H1 (cell line): ENCODE measurements at regions not wholly inside any gene's neighbourhood (a gene's known extent, or its start where the extent isn't known, plus 50 kb on each side); places are given as distances from the start of the nearest gene placed in this dataset.

ENCODE experiments used
- CTCF ChIA-PET: fragments of 300-600 bp; sonication (Branson Sonifier 250); formaldehyde crosslinking; loops from one replicate; lab custom pipeline; 2021; ENCODE audit not compliant: partially characterized antibody; lab: Charles Lee
- POLR2A ChIA-PET: fragments of 300-600 bp; sonication (Branson Sonifier 250); formaldehyde crosslinking; loops from one replicate; lab custom pipeline; 2021; ENCODE audit warnings: inconsistent platforms; ENCODE audit not compliant: partially characterized antibody; lab: Charles Lee
- DNase-seq, 2 experiments: peaks; one replicate each; pipeline versions ENCODE4 v3.0.0 to v3.0.0-alpha.2; 2010 to 2022; ENCODE audit warnings: low spot score in 2 of 2, low read depth in 1 of 2, mixed read lengths in 1 of 2
- FAIRE-seq: peaks from 2 replicates; lab custom pipeline; 2011; peaks lifted over from hg19 to GRCh38; lab: Jason Lieb, UNC
- H2AFZ ChIP-seq: 2 replicates; pipeline ENCODE4 v1.8.1; 2012; ENCODE audit warnings: low read length, inconsistent platforms
- H2AK5ac ChIP-seq: 2 replicates; pipeline ENCODE4 v1.6.1; 2013; ENCODE audit warnings: low read depth, low read length
- H2BK120ac ChIP-seq: replicated peaks from 2 replicates; pipeline ENCODE3; 2013; ENCODE audit warnings: low read depth, low read length, inconsistent platforms
- H2BK12ac ChIP-seq: 2 replicates; pipeline ENCODE4 v1.6.1; 2013; ENCODE audit warnings: low read depth, low read length
- H2BK15ac ChIP-seq: 2 replicates; pipeline ENCODE4 v1.6.1; 2013; ENCODE audit warnings: low read length
- H2BK20ac ChIP-seq: 2 replicates; pipeline ENCODE4 v1.6.1; 2013; ENCODE audit warnings: low read length
- H2BK5ac ChIP-seq: 2 replicates; pipeline ENCODE4 v1.6.1; 2013; ENCODE audit warnings: low read depth, low read length
- H3K14ac ChIP-seq: 2 replicates; pipeline ENCODE4 v1.6.1; 2013; ENCODE audit warnings: inconsistent platforms; ENCODE audit not compliant: insufficient read length
- H3K18ac ChIP-seq: 2 replicates; pipeline ENCODE4 v1.6.1; 2013; ENCODE audit warnings: low read length; ENCODE audit errors: extremely low read depth
- H3K23ac ChIP-seq: 2 replicates; pipeline ENCODE4 v1.6.1; 2013; ENCODE audit warnings: inconsistent platforms; ENCODE audit not compliant: insufficient read length
- H3K23me2 ChIP-seq: 2 replicates; pipeline ENCODE4 v1.6.1; 2013; ENCODE audit warnings: low read depth, low read length
- H3K27ac ChIP-seq: 2 replicates; pipeline ENCODE4 v1.6.1; 2011; ENCODE audit warnings: low read depth, low read length, inconsistent platforms
- H3K27me3 ChIP-seq, 4 experiments: replicated peaks in 1 of 4; 1 replicate in 1 of 4; 2 replicates in 3 of 4; pipeline versions ENCODE4 v1.6.1 to v1.8.1; 2011 to 2013; ENCODE audit warnings: low read length in 3 of 4, mild to moderate bottlenecking in 3 of 4, inconsistent platforms in 2 of 4, mixed read lengths in 2 of 4, moderate library complexity in 1 of 4; ENCODE audit not compliant: control insufficient read depth in 3 of 4, insufficient read depth in 3 of 4; ENCODE audit errors: extremely low read depth in 1 of 4
- H3K36me3 ChIP-seq, 4 experiments: 2 replicates each; pipeline versions ENCODE4 v1.6.1 to v1.8.1; 2011 to 2013; ENCODE audit warnings: mild to moderate bottlenecking in 4 of 4, low read length in 3 of 4, moderate library complexity in 2 of 4, control low read depth in 1 of 4, inconsistent platforms in 1 of 4; ENCODE audit not compliant: insufficient read depth in 4 of 4, control insufficient read depth in 2 of 4
- H3K4ac ChIP-seq: replicated peaks from 2 replicates; pipeline ENCODE3; 2013; ENCODE audit warnings: low read length, low read depth, mixed read lengths, inconsistent platforms; ENCODE audit not compliant: insufficient read length
- H3K4me1 ChIP-seq, 4 experiments: replicated peaks in 1 of 4; 1 replicate in 1 of 4; 2 replicates in 3 of 4; pipeline versions ENCODE4 v1.6.1 to v1.8.1; 2011 to 2013; ENCODE audit warnings: low read length in 3 of 4, inconsistent platforms in 2 of 4, mixed read lengths in 1 of 4; ENCODE audit not compliant: insufficient read depth in 4 of 4, control insufficient read depth in 3 of 4
- H3K4me2 ChIP-seq, 2 experiments: 2 replicates each; pipeline versions ENCODE4 v1.6.1 to v1.8.1; 2011 to 2013; ENCODE audit warnings: low read depth in 2 of 2, low read length in 2 of 2, control low read depth in 1 of 2, inconsistent platforms in 1 of 2, mild to moderate bottlenecking in 1 of 2; ENCODE audit not compliant: insufficient read depth in 1 of 2
- H3K4me3 ChIP-seq, 4 experiments: fragments of 200-600, 300-600 bp in 1 of 4; sonication (generic), shearing (Covaris generic), sonication (Bioruptor Twin) in 1 of 4; 2 replicates each; pipeline versions ENCODE4 v1.5.1 to v1.8.1; 2011 to 2016; ENCODE audit warnings: low read length in 4 of 4, low read depth in 3 of 4, control low read depth in 2 of 4, inconsistent platforms in 2 of 4, mild to moderate bottlenecking in 2 of 4, mixed read lengths in 1 of 4, moderate library complexity in 1 of 4; ENCODE audit not compliant: insufficient read depth in 2 of 4; ENCODE audit errors: extremely low read depth in 1 of 4
- H3K56ac ChIP-seq: replicated peaks from 2 replicates; pipeline ENCODE3; 2013; ENCODE audit warnings: low read depth, mild to moderate bottlenecking, mixed read lengths, low read length, inconsistent platforms; ENCODE audit not compliant: insufficient read length
- H3K79me1 ChIP-seq: 2 replicates; pipeline ENCODE4 v1.6.1; 2013; ENCODE audit warnings: low read depth, low read length, control low read depth
- H3K79me2 ChIP-seq, 2 experiments: 2 replicates each; pipeline versions ENCODE4 v1.6.1 to v1.8.1; 2012 to 2013; ENCODE audit warnings: low read length in 2 of 2, mild to moderate bottlenecking in 2 of 2, inconsistent platforms in 1 of 2; ENCODE audit not compliant: insufficient read depth in 2 of 2, control insufficient read depth in 1 of 2
- H3K9ac ChIP-seq, 4 experiments: replicated peaks in 1 of 4; 1 replicate in 1 of 4; 2 replicates in 3 of 4; pipeline versions ENCODE4 v1.6.1 to v1.8.1; 2011 to 2013; ENCODE audit warnings: low read depth in 3 of 4, low read length in 3 of 4, control low read depth in 2 of 4, mild to moderate bottlenecking in 2 of 4, moderate library complexity in 2 of 4, inconsistent platforms in 1 of 4; ENCODE audit errors: extremely low read depth in 1 of 4
- H3K9me3 ChIP-seq, 2 experiments: 2 replicates each; pipeline versions ENCODE4 v1.6.1 to v1.8.1; 2012 to 2013; ENCODE audit warnings: mild to moderate bottlenecking in 2 of 2, moderate library complexity in 2 of 2, control low read depth in 1 of 2, inconsistent platforms in 1 of 2, low read depth in 1 of 2, low read length in 1 of 2, mixed read lengths in 1 of 2; ENCODE audit not compliant: insufficient read depth in 2 of 2
- H4K20me1 ChIP-seq, 2 experiments: replicated peaks in 1 of 2; 2 replicates each; pipeline versions ENCODE3 to v1.8.1; 2011 to 2013; ENCODE audit warnings: inconsistent platforms in 2 of 2, low read length in 2 of 2, mild to moderate bottlenecking in 1 of 2; ENCODE audit not compliant: insufficient read depth in 2 of 2, control insufficient read depth in 1 of 2
- H4K5ac ChIP-seq: 2 replicates; pipeline ENCODE4 v1.6.1; 2013; ENCODE audit warnings: low read length, low read depth, mixed read lengths, inconsistent platforms; ENCODE audit not compliant: insufficient read length
- H4K8ac ChIP-seq: 2 replicates; pipeline ENCODE4 v1.8.0; 2013; ENCODE audit warnings: mild to moderate bottlenecking, moderate library complexity, low read length, inconsistent platforms; ENCODE audit not compliant: insufficient read depth; ENCODE audit errors: extremely low read depth
- H4K91ac ChIP-seq: replicated peaks from 2 replicates; pipeline ENCODE3; 2013; ENCODE audit warnings: low read length, mixed read lengths, inconsistent platforms; ENCODE audit not compliant: insufficient read length
- EGR1 ChIP-seq: IDR thresholded peaks from 2 replicates; pipeline ENCODE4 v1.6.1; 2011; ENCODE audit warnings: low read depth, low read length, borderline replicate concordance
- EZH2 ChIP-seq: fragments of 200-600 bp; sonication (generic); IDR thresholded peaks from 2 replicates; pipeline ENCODE4 v1.7.1; 2012; ENCODE audit warnings: low read depth, mild to moderate bottlenecking, moderate library complexity, low read length, inconsistent platforms; ENCODE audit not compliant: severe bottlenecking
- KDM1A ChIP-seq: fragments of 200-600, 300-600 bp; sonication (generic); IDR thresholded peaks from 2 replicates; pipeline ENCODE4 v1.7.1; 2016; ENCODE audit warnings: mild to moderate bottlenecking, low read length, borderline replicate concordance
- POLR2AphosphoS5 ChIP-seq: IDR thresholded peaks from 2 replicates; pipeline ENCODE4 v1.6.1; 2011; ENCODE audit warnings: low read depth, low read length
- POU5F1 ChIP-seq: IDR thresholded peaks from 2 replicates; pipeline ENCODE4 v1.6.1; 2011; ENCODE audit warnings: low read depth, mild to moderate bottlenecking, low read length, moderate library complexity
- RAD21 ChIP-seq, 2 experiments: IDR thresholded peaks in 1 of 2; conservative IDR thresholded peaks in 1 of 2; 2 replicates each; pipeline ENCODE4 v1.6.1; 2011; ENCODE audit warnings: low read depth in 2 of 2, low read length in 2 of 2, improper control_type of control experiment in 1 of 2, inconsistent platforms in 1 of 2, mild to moderate bottlenecking in 1 of 2, moderate library complexity in 1 of 2
- SIRT6 ChIP-seq: IDR thresholded peaks from one replicate; pipeline ENCODE4 v1.7.1; 2012; ENCODE audit warnings: low read length, inconsistent platforms
- SUZ12 ChIP-seq: fragments of 200-600 bp; sonication (generic); IDR thresholded peaks from 2 replicates; pipeline ENCODE4 v1.6.1; 2012; ENCODE audit warnings: mild to moderate bottlenecking, inconsistent platforms, low read length, moderate library complexity, mixed read lengths
- YY1 ChIP-seq: IDR thresholded peaks from 2 replicates; pipeline ENCODE4 v1.6.1; 2011; ENCODE audit warnings: low read depth, mild to moderate bottlenecking, low read length
- WGBS, 2 experiments: shearing (Covaris generic) in 1 of 2; methylation state at CpG; one replicate each; pipeline versions ENCODE4 v1.1.6 to v1.1.7; 2013 to 2015; ENCODE audit warnings: low lambda C conversion rate in 2 of 2, mixed read lengths in 2 of 2, inconsistent platforms in 1 of 2, low coverage in 1 of 2, missing lambda C conversion rate in 1 of 2; ENCODE audit not compliant: insufficient replicate concordance in 2 of 2, insufficient coverage in 1 of 2, insufficient read length in 1 of 2; ENCODE audit errors: extremely low coverage in 1 of 2, missing lambda C conversion rate in 1 of 2; 5-methylcytosine and 5-hydroxymethylcytosine counted together
- TF ChIP-seq, protein P1 (sequence below): IDR thresholded peaks from 2 replicates; pipeline ENCODE4 v1.6.1; 2011; ENCODE audit warnings: low read depth, mild to moderate bottlenecking, low read length; ENCODE audit not compliant: insufficient read depth

DNA sequence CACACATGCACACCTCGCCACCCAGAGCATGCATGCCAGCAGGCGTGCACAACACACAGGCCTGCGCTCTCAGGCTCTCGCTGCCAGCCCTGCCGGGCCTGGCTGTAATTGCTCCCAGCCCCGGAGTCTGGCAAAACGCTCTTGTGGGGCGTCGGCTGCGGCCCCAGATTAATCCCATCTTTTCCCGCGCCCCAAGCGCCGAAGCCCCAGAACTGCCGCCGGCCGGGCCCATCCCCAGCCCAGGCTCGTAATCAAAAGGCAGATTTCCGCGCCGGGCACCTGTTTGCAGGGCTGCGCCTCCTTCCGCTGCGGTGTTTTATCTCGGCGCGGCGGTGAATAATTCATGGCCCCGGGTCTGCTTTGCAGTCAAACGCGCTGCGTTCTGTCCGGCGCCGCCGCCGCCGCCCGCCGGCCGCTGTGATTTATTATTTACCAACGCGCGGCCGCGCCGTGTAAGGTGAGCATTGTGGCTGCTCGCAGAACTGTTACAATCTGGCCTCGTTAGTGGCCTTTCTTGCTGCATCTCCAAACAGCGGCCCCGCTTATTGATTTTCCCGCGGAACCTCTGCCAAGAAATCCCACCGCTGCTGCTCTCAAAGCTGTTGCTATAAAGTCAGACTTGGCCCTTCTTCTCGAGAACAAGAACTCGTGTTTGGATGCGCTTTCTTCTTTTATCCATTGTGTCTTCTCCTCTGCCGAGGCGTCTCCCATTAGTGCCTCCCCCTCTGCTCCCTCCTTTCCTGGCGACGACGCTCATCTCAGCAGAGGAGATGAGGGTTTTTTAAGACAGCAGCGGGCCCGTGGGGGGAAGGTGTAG, 126.1 kb downstream of the IRX5 start:
- Histone ChIP-seq H4K8ac (no peak overlapping the region; the same call in 1 of the 2 replicates), H2BK5ac (no peak overlapping the region), H3K27ac (no peak overlapping the region), H3K18ac (peak overlapping the region; percentile 68; the same call in 1 of the 2 replicates), H3K27me3 (peaks cover 16 to 34% (median 30%) of the 10 kb centered on the region in 4 experiments), H4K91ac (peak overlapping the region; percentile 4), H2AK5ac (no peak overlapping the region), H3K9ac (peak overlapping the region in 1 of 4 experiments; percentile 5; a peak in 2 of 7 replicates), H3K4me1 (peaks cover 0 to 7% (median 3%) of the 10 kb centered on the region in 4 experiments; a peak in 5 of 7 replicates), H3K79me1 (no peaks in the 10 kb centered on the region), H4K20me1 (peaks cover 0 to 4% of the 10 kb centered on the region in 2 experiments), H3K9me3 (no peaks in the 10 kb centered on the region; a peak in 1 of 4 replicates), H3K4me3 (peak overlapping the region; percentile 36 to 58 (median 50); a peak in 7 of 8 replicates), H3K4ac (no peak overlapping the region), H2BK120ac (no peak overlapping the region), H2BK12ac (no peak overlapping the region; the same call in 1 of the 2 replicates), H3K79me2 (no peaks in the 10 kb centered on the region), H3K56ac (no peak overlapping the region), H3K23me2 (peaks cover 7% of the 10 kb centered on the region), H2BK20ac (no peak overlapping the region), H3K23ac (no peak overlapping the region), H2AFZ (peak overlapping the region; percentile 93), H3K36me3 (no peaks in the 10 kb centered on the region), H4K5ac (no peak overlapping the region), H2BK15ac (peak overlapping the region; percentile 46; the same call in 1 of the 2 replicates), H3K14ac (no peak overlapping the region), H3K4me2 (peak overlapping the region; percentile 70 to 83)
- CTCF ChIA-PET, result no interaction called here
- FAIRE-seq (no peak), DNase-seq (peak in 1 of 2 experiments; percentile 82)
- POLR2A ChIA-PET, result interaction anchor here (0.9 kb wide), 1 partner anchor 50 kb away, joined by 3 read pairs; no protein-coding TSS in a partner anchor
- WGBS, 2 experiments, result 9% methylated on average over 50 of the region's 64 CpGs; no CpG with 5 or more reads in 1 of the 2 experiments
- no peak for TF ChIP-seq POU5F1
- no peak for TF ChIP-seq SIRT6
- TF ChIP-seq POLR2AphosphoS5, result no peak
- TF ChIP-seq EZH2, result peak; percentile 71
- no peak for TF ChIP-seq EGR1
- TF ChIP-seq KDM1A, result no peak
- peak; percentile 20 to 39; a peak in 2 of 4 replicates for TF ChIP-seq RAD21 (IDR thresholded peaks at IDR 0.05 in 1 of 2, conservative IDR thresholded peaks at IDR 0.05 in 1 of 2; ENCODE audit: low read depth in 2 of 2, low read length in 2 of 2)
- peak; percentile 66 for TF ChIP-seq SUZ12
- TF ChIP-seq YY1, result 0 out of 2 replicates have a peak, but pooled peaks have one; percentile 38
- TF ChIP-seq, protein P1, sequence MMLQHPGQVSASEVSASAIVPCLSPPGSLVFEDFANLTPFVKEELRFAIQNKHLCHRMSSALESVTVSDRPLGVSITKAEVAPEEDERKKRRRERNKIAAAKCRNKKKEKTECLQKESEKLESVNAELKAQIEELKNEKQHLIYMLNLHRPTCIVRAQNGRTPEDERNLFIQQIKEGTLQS, result peak; percentile 70; the same call in 1 of the 2 replicates
